Prostate gland (tissue), 2 donors: ENCODE measurements at regions not wholly inside any gene's neighbourhood (a gene's known extent, or its start where the extent isn't known, plus 50 kb on each side); places are given as distances from the start of the nearest gene placed in this dataset.

Experiments used
- DNase-seq: peaks from one replicate; pipeline ENCODE4 v3.0.0-alpha.2; 2019; ENCODE audit warnings: low spot score
- H3K27ac ChIP-seq, 2 donors: fragments of 200-600 bp; sonication (generic); 2 replicates each; pipeline ENCODE4 v1.5.1; 2017 to 2019
- H3K27me3 ChIP-seq: fragments of 200-600 bp; sonication (generic); replicated peaks from 2 replicates; pipeline ENCODE4 v1.5.1; 2019; ENCODE audit not compliant: insufficient read depth
- H3K36me3 ChIP-seq, 2 donors: fragments of 200-600 bp; sonication (generic); 1 replicate in 1 of 2; 2 replicates in 1 of 2; pipeline versions ENCODE4 v1.5.1 to v1.8.1; 2017 to 2019
- H3K4me1 ChIP-seq: fragments of 200-600 bp; sonication (generic); replicated peaks from 2 replicates; pipeline ENCODE4 v1.5.1; 2019
- H3K4me3 ChIP-seq, 2 donors: fragments of 200-600 bp; sonication (generic); 2 replicates each; pipeline ENCODE4 v1.5.1; 2017 to 2019
- H3K9me3 ChIP-seq: fragments of 200-600 bp; sonication (generic); 2 replicates; pipeline ENCODE4 v1.5.1; 2017
- POLR2A ChIP-seq: fragments of 450-650 bp; IDR thresholded peaks from one replicate; pipeline ENCODE4 v1.6.1; 2016; ENCODE audit warnings: antibody characterized with exemption, mild to moderate bottlenecking
- POLR2AphosphoS5 ChIP-seq: sonication (generic); formaldehyde crosslinking; IDR thresholded peaks from one replicate; pipeline ENCODE4 v1.6.1; 2017; ENCODE audit warnings: antibody characterized with exemption
- WGBS: methylation state at CpG from one replicate; pipeline ENCODE4 v1.1.5; 2018; 5-methylcytosine and 5-hydroxymethylcytosine counted together
- intact Hi-C: fragments of 100-400 bp; cut with DNase I; formaldehyde crosslinking; loops from one replicate; pipeline ENCODE4 v1.14.2; 2022
- TF ChIP-seq, protein P1 (sequence below), 4 experiments: fragments of 200-600 bp in 2 of 4; fragments of 450-650 bp in 2 of 4; sonication (generic) in 2 of 4; IDR thresholded peaks; 1 replicate in 3 of 4; 2 replicates in 1 of 4; pipeline ENCODE4 v1.5.1; 2016 to 2019; ENCODE audit warnings: antibody characterized with exemption in 4 of 4, mild to moderate bottlenecking in 2 of 4, moderate library complexity in 2 of 4

DNA sequence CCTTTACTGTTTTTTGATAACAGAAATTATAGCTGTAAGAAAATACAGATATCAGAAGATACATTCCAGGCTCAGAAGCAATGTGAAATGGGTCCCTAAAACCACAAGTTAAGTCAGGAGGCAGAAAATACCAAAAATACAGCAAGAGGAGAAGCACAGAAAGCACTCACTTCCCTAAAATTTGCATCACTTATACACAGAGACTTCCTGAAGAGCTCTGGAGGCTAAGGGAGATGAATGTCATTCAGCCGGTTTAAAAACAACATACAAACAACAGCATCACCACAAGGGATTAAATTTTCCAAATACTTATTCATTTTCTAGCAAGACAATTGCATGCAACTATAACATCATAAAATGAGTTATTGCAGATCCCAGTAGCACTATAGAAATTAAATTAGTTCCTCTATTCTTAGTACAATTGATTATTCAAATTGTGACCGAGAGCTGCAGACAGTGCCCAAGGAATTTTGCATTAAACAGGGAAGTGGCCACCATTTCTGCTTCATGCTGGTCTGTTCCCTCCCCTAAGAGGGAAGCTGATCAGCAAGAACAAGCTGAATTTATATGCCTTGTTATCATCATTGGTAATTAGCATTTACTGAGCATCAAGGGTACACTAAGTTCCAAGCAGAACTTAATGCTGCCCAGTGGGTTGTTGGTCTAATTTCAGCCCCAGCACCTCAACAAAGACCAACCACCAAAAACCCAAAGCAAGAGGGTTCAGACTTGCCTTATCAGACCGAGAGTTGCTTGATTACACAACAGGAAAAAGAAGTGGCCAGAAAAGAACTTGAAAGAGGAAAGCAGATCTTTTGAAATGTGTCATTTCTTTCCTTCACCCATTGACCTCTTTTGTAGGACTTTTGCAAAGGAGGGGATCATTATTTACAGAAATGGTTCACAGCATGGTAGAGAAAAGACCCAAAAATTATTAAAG lies 140.7 kb downstream of the KCTD12 start:
- TF ChIP-seq, protein P1, sequence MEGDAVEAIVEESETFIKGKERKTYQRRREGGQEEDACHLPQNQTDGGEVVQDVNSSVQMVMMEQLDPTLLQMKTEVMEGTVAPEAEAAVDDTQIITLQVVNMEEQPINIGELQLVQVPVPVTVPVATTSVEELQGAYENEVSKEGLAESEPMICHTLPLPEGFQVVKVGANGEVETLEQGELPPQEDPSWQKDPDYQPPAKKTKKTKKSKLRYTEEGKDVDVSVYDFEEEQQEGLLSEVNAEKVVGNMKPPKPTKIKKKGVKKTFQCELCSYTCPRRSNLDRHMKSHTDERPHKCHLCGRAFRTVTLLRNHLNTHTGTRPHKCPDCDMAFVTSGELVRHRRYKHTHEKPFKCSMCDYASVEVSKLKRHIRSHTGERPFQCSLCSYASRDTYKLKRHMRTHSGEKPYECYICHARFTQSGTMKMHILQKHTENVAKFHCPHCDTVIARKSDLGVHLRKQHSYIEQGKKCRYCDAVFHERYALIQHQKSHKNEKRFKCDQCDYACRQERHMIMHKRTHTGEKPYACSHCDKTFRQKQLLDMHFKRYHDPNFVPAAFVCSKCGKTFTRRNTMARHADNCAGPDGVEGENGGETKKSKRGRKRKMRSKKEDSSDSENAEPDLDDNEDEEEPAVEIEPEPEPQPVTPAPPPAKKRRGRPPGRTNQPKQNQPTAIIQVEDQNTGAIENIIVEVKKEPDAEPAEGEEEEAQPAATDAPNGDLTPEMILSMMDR (IDR thresholded peaks at IDR 0.05): no peak
- no peak for TF ChIP-seq POLR2A
- no peak for TF ChIP-seq POLR2AphosphoS5
- Histone ChIP-seq H3K36me3 (no peaks in the 10 kb centered on the region), H3K27me3 (no peaks in the 10 kb centered on the region), H3K9me3 (no peaks in the 10 kb centered on the region), H3K4me3 (no peak overlapping the region), H3K27ac (no peak overlapping the region), H3K4me1 (no peaks in the 10 kb centered on the region)
- intact Hi-C loops: no loop called here
- DNase-seq: no peak
- WGBS: 64% methylated on average over 3 of the region's 3 CpGs

DNA sequence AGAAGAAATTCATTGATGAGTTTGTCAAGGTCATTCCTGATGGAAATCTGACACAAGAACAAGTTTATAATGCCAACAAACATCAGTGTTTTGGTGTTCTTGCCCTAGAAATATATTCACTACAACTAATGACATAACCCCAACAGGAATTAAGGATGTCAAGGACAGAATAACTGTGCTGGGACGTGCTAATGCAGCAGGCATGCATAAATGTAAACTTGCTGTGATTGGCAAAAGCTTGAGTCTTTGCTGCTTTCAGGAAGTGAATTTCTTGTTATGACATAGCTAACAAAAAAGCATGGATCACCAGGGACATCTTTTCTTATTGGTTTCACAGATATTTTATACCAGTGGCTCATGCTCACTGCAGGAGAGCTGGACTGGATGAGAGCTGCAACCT lies 144.6 kb downstream of the KCTD12 start:
- WGBS: 79% methylated on average over 1 of the region's 1 CpG
- Histone ChIP-seq H3K4me1 (no peaks in the 10 kb centered on the region), H3K27me3 (no peaks in the 10 kb centered on the region), H3K27ac (no peak overlapping the region), H3K9me3 (no peaks in the 10 kb centered on the region), H3K36me3 (no peaks in the 10 kb centered on the region), H3K4me3 (no peak overlapping the region)
- DNase-seq: no peak
- intact Hi-C loops: no loop called here
- no peak for TF ChIP-seq POLR2AphosphoS5

DNA sequence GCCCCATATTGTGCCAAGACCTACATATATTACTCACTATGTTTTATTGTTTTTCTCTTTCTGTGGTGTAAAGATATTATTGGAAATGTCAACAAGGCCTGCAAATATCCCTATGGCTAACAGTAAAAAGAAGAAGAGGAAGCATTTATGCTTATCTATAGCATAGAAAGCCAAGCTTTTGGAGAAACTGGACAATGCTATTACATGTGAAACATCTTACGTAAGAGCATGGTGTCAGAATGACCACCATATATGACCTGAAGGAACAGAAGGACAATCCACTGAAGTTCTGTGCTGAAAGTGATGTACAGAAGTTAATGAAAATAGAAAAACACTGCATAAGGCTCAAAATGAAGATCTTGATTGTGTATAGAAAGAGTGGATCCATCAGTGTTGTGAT lies 145.2 kb downstream of the KCTD12 start:
- DNase-seq: no peak
- 94% methylated on average over 1 of the region's 1 CpG for WGBS
- H3K36me3 ChIP-seq: no peaks in the 10 kb centered on the region
- intact Hi-C loops: no loop called here
- no peaks in the 10 kb centered on the region for H3K4me1 ChIP-seq
- H3K4me3 ChIP-seq: no peak overlapping the region
- no peak overlapping the region for H3K27ac ChIP-seq
- TF ChIP-seq POLR2AphosphoS5: no peak
- TF ChIP-seq, protein P1 (IDR thresholded peaks at IDR 0.05): no peak
- TF ChIP-seq POLR2A: no peak
- no peaks in the 10 kb centered on the region for H3K9me3 ChIP-seq
- H3K27me3 ChIP-seq: no peaks in the 10 kb centered on the region

DNA sequence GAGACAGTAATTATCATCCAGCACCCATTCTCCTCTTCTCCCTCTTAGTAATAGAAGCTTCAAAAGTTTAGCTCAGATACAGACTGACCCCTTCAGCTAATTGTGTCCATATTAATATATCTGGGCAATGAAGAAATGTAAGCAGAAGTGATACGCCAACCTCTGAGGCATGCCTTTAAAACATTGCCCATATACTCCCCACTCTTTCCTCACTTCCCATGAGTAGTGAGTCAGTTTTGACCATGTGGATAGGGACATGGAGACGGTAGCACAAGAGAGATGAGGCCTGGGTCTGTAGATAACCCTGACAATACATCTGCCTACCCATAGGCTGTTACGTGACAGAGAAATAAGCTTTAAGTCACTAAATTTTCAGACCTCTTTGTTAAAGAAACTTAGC lies 147.6 kb downstream of the KCTD12 start:
- Histone ChIP-seq H3K4me1 (no peaks in the 10 kb centered on the region), H3K4me3 (no peak overlapping the region), H3K9me3 (no peaks in the 10 kb centered on the region), H3K27me3 (no peaks in the 10 kb centered on the region), H3K36me3 (no peaks in the 10 kb centered on the region), H3K27ac (no peak overlapping the region)
- intact Hi-C loops: no loop called here
- DNase-seq: no peak
- WGBS: 79% methylated on average over 3 of the region's 3 CpGs
- no peak for TF ChIP-seq POLR2AphosphoS5

DNA sequence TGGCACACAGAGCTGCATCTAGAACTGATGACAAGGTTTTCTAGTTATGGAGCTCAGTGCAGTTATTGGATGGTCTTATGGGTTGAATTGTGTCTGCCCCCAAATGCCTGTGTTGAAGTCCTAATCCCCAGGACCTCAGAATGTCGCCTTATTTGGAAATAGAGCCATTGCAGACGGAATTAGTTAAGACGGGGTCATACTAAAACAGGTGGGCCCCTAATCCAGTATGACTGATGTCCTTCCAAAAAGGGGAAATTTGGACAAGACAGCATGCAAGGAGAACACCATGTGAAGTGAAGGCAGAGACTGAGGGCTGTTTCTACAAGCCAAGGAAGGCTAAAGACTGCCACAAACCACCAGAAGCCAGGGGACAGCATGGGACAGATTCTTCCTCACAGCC lies 148.7 kb downstream of the KCTD12 start:
- no peaks in the 10 kb centered on the region for H3K4me1 ChIP-seq
- intact Hi-C loops: no loop called here
- H3K36me3 ChIP-seq: no peaks in the 10 kb centered on the region
- no peak for TF ChIP-seq POLR2A
- TF ChIP-seq, protein P1 (IDR thresholded peaks at IDR 0.05): no peak
- TF ChIP-seq POLR2AphosphoS5: no peak
- H3K9me3 ChIP-seq: no peaks in the 10 kb centered on the region
- H3K27ac ChIP-seq: no peak overlapping the region
- 89% methylated on average over 3 of the region's 3 CpGs for WGBS
- no peaks in the 10 kb centered on the region for H3K27me3 ChIP-seq
- no peak for DNase-seq
- no peak overlapping the region for H3K4me3 ChIP-seq

DNA sequence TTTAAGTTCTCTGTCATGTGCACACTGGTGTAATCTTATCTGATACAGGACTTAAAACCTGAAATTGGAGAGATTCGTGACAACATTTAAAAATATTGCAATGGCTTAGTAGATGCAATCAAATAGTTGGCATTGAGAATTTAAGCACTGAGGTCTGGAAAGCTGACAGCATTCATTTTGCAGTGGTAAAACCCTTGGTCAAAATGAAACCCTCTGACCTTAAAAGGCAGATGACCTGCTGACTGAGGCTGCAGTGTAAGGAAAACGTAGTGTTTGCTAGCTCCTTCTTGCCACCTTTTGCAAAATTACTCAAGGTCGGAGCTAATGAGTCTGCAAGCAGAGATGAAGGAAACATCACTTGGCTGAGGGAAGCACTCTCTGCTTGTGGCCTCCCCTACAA lies 150.6 kb downstream of the KCTD12 start:
- H3K9me3 ChIP-seq: no peaks in the 10 kb centered on the region
- H3K36me3 ChIP-seq: no peaks in the 10 kb centered on the region
- H3K4me1 ChIP-seq: no peaks in the 10 kb centered on the region
- TF ChIP-seq POLR2AphosphoS5: no peak
- TF ChIP-seq POLR2A: no peak
- TF ChIP-seq, protein P1 (IDR thresholded peaks at IDR 0.05): no peak
- no peak overlapping the region for H3K4me3 ChIP-seq
- no peak for DNase-seq
- intact Hi-C loops: no loop called here
- WGBS: 75% methylated on average over 3 of the region's 3 CpGs
- H3K27me3 ChIP-seq: no peaks in the 10 kb centered on the region
- no peak overlapping the region for H3K27ac ChIP-seq
